GM12878 (cell line): ENCODE measurements at regions not wholly inside any gene's neighbourhood (a gene's known extent, or its start where the extent isn't known, plus 50 kb on each side); places are given as distances from the start of the nearest gene placed in this dataset.

Source experiments
- ATAC-seq: fragments of 200-7000 bp; cut with Tn5 transposase; 3 replicates; pipeline ENCODE4 v1.9.1; 2020; ENCODE audit warnings: mild to moderate bottlenecking, moderate library complexity
- BruUV-seq: library from RNA; stranded (reverse); fragments of 400-500 nt; replicated peaks from 2 replicates; lab custom pipeline; 2021; lab: Mats Ljungman, UMichigan
- CTCF ChIA-PET: fragments of 300-600 bp; sonication (Branson Sonifier 250); formaldehyde crosslinking; extraction: SDS; loops from one replicate; lab custom pipeline; 2021; ENCODE audit warnings: inconsistent platforms; lab: Yijun Ruan, JAX
- POLR2A ChIA-PET: fragments of 350-600 bp; formaldehyde crosslinking; extraction: SDS; loops from one replicate; lab custom pipeline; 2021; ENCODE audit warnings: inconsistent platforms; lab: Charles Lee
- RAD21 ChIA-PET: fragments of 300-600 bp; sonication (Branson Sonifier 250); formaldehyde crosslinking; loops from one replicate; lab custom pipeline; 2023; ENCODE audit warnings: antibody characterized with exemption; ENCODE audit not compliant: unreplicated experiment; lab: Charles Lee
- SMC1A ChIA-PET: fragments of 300-600 bp; sonication (Branson Sonifier 250); formaldehyde crosslinking; loops from one replicate; lab custom pipeline; 2023; ENCODE audit not compliant: unreplicated experiment, uncharacterized antibody; lab: Charles Lee
- DNase-seq: peaks from one replicate; pipeline ENCODE4 v3.0.0-alpha.2; 2011; ENCODE audit warnings: low read depth, low spot score
- FAIRE-seq: peaks from 3 replicates; lab custom pipeline; 2011; peaks lifted over from hg19 to GRCh38; lab: Jason Lieb, UNC
- H2AFZ ChIP-seq: 2 replicates; pipeline ENCODE4 v1.6.0; 2011; ENCODE audit warnings: low read depth, low read length, control low read depth; ENCODE audit not compliant: control insufficient read depth
- H3K27ac ChIP-seq: 2 replicates; pipeline ENCODE4 v1.5.1; 2011; ENCODE audit warnings: control low read depth; ENCODE audit not compliant: control insufficient read depth, insufficient read depth
- H3K27me3 ChIP-seq, 2 experiments: replicated peaks in 1 of 2; 2 replicates each; pipeline versions ENCODE4 v1.6.0 to v1.6.1; 2011; ENCODE audit warnings: low read length in 1 of 2; ENCODE audit not compliant: control insufficient read depth in 2 of 2, insufficient read depth in 2 of 2
- H3K36me3 ChIP-seq, 2 experiments: 2 replicates each; pipeline ENCODE4 v1.5.1; 2011; ENCODE audit warnings: low read length in 1 of 2; ENCODE audit not compliant: control insufficient read depth in 2 of 2, insufficient read depth in 2 of 2
- H3K4me1 ChIP-seq: 2 replicates; pipeline ENCODE4 v1.6.1; 2011; ENCODE audit warnings: mild to moderate bottlenecking, low read length, moderate library complexity, mixed read lengths; ENCODE audit not compliant: control insufficient read depth, insufficient read depth
- H3K4me2 ChIP-seq: 2 replicates; pipeline ENCODE4 v1.6.0; 2011; ENCODE audit warnings: control low read depth; ENCODE audit not compliant: control insufficient read depth, insufficient read depth
- H3K4me3 ChIP-seq: fragments of 200-600 bp; sonication (generic); 2 replicates; pipeline ENCODE4 v1.5.1; 2016
- H3K79me2 ChIP-seq: 2 replicates; pipeline ENCODE4 v1.6.0; 2011; ENCODE audit warnings: low read length; ENCODE audit not compliant: control insufficient read depth, insufficient read depth
- H3K9ac ChIP-seq: 2 replicates; pipeline ENCODE4 v1.8.0; 2011; ENCODE audit warnings: low read length, control low read depth, mixed read lengths; ENCODE audit not compliant: control insufficient read depth, insufficient read depth
- H3K9me3 ChIP-seq: replicated peaks from 3 replicates; pipeline ENCODE4 v1.5.1; 2011; ENCODE audit warnings: mild to moderate bottlenecking, low read length; ENCODE audit not compliant: control insufficient read depth, insufficient read depth
- H4K20me1 ChIP-seq: 2 replicates; pipeline ENCODE4 v1.6.0; 2011; ENCODE audit not compliant: control insufficient read depth, insufficient read depth
- ATF2 ChIP-seq: IDR thresholded peaks from 2 replicates; pipeline ENCODE4 v1.6.1; 2012; ENCODE audit warnings: low read length, inconsistent platforms
- ATF3 ChIP-seq: IDR thresholded peaks from 2 replicates; pipeline ENCODE4 v1.6.1; 2011; ENCODE audit warnings: low read depth, mild to moderate bottlenecking, low read length, moderate library complexity, borderline replicate concordance; ENCODE audit errors: extremely low read depth
- CEBPB ChIP-seq, 2 experiments: fragments of 150-350 bp in 1 of 2; IDR thresholded peaks; 2 replicates each; pipeline ENCODE4 v1.6.1; 2012 to 2014; ENCODE audit warnings: low read depth in 2 of 2, low read length in 2 of 2, borderline replicate concordance in 1 of 2, inconsistent platforms in 1 of 2
- CHD1 ChIP-seq: IDR thresholded peaks from 2 replicates; pipeline ENCODE4 v1.6.1; 2012; ENCODE audit warnings: low read depth, low read length, improper control_type of control experiment
- DPF2 ChIP-seq: fragments of 450-650 bp; IDR thresholded peaks from 2 replicates; pipeline ENCODE4 v1.6.1; 2017; ENCODE audit warnings: mild to moderate bottlenecking
- KLF5 ChIP-seq: fragments of 450-650 bp; IDR thresholded peaks from 2 replicates; pipeline ENCODE4 v1.6.1; 2014; ENCODE audit warnings: mild to moderate bottlenecking; ENCODE audit not compliant: partially characterized antibody
- NFXL1 ChIP-seq: fragments of 450-650 bp; IDR thresholded peaks from 2 replicates; pipeline ENCODE4 v1.6.1; 2017; ENCODE audit warnings: antibody characterized with exemption, mild to moderate bottlenecking, borderline replicate concordance
- POLR2AphosphoS2 ChIP-seq: IDR thresholded peaks from 2 replicates; pipeline ENCODE4 v1.6.1; 2011; ENCODE audit warnings: low read depth, mild to moderate bottlenecking, low read length, improper control_type of control experiment, moderate library complexity
- PRDM15 ChIP-seq: fragments of 450-650 bp; formaldehyde crosslinking; IDR thresholded peaks from 2 replicates; pipeline ENCODE4 v1.4.0; 2020; ENCODE audit warnings: mild to moderate bottlenecking, moderate library complexity
- REST ChIP-seq: IDR thresholded peaks from 2 replicates; pipeline ENCODE4 v1.6.1; 2012; ENCODE audit warnings: mild to moderate bottlenecking, low read depth, low read length
- YBX1 ChIP-seq: fragments of 450-650 bp; IDR thresholded peaks from 2 replicates; pipeline ENCODE4 v1.6.1; 2016; ENCODE audit warnings: antibody characterized with exemption
- ZBTB4 ChIP-seq: fragments of 450-650 bp; formaldehyde crosslinking; IDR thresholded peaks from 2 replicates; pipeline ENCODE4 v1.4.0; 2022; ENCODE audit warnings: mild to moderate bottlenecking, moderate library complexity
- WGBS: methylation state at CpG from one replicate; pipeline ENCODE4 v1.1.6; 2016; ENCODE audit warnings: low lambda C conversion rate; ENCODE audit not compliant: insufficient replicate concordance, insufficient coverage; ENCODE audit errors: missing lambda C conversion rate; 5-methylcytosine and 5-hydroxymethylcytosine counted together
- in situ Hi-C: fragments of 300-500 bp; cut with MboI; formaldehyde crosslinking; loops from 9 replicates; pipeline ENCODE4 v1.14.3; 2018; ENCODE audit warnings: mixed read lengths
- intact Hi-C: fragments of 100-400 bp; cut with micrococcal nuclease; formaldehyde crosslinking; loops from one replicate; pipeline ENCODE4 v1.14.2; 2022; ENCODE audit not compliant: unreplicated experiment

GRCh38 chr1:182169203-182169602 lies 107.7 kb upstream of the ZNF648 start:
- in situ Hi-C loops: no loop called here
- intact Hi-C loops: no loop called here
- H3K9ac ChIP-seq: no peak overlapping the region
- CTCF ChIA-PET: no interaction called here
- no peaks in the 10 kb centered on the region; a peak in 1 of 4 replicates for H3K27me3 ChIP-seq
- no peaks in the 10 kb centered on the region for H3K9me3 ChIP-seq
- FAIRE-seq (no peak), DNase-seq (no peak), ATAC-seq (no peak)
- H3K79me2 ChIP-seq: no peaks in the 10 kb centered on the region
- 28% methylated on average over 9 of the region's 9 CpGs for WGBS
- POLR2A ChIA-PET: no interaction called here
- SMC1A ChIA-PET: no interaction called here
- H3K4me2 ChIP-seq: no peak overlapping the region
- no peak overlapping the region for H2AFZ ChIP-seq
- RAD21 ChIA-PET: interaction anchor here (0.7 kb wide), 1 partner anchor 26 kb away, joined by 4 read pairs; no protein-coding TSS in a partner anchor
- BruUV-seq: no TSS peak
- H3K4me3 ChIP-seq: no peak overlapping the region
- H3K36me3 ChIP-seq: no peaks in the 10 kb centered on the region
- no peaks in the 10 kb centered on the region for H4K20me1 ChIP-seq
- H3K27ac ChIP-seq: no peak overlapping the region
- no peaks in the 10 kb centered on the region; the same call in 1 of the 2 replicates for H3K4me1 ChIP-seq
- no peak for TF ChIP-seq ATF3
- TF ChIP-seq NFXL1: no peak
- no peak for TF ChIP-seq CEBPB (IDR thresholded peaks at IDR 0.05; ENCODE audit: borderline replicate concordance in 1 of 2, low read depth in 2 of 2, low read length in 2 of 2)
- TF ChIP-seq YBX1: no peak
- TF ChIP-seq REST: no peak
- TF ChIP-seq ZBTB4 (CRISPR knock-in tag): no peak
- TF ChIP-seq KLF5: no peak
- TF ChIP-seq ATF2: no peak
- TF ChIP-seq DPF2: no peak
- TF ChIP-seq PRDM15 (CRISPR knock-in tag): no peak
- TF ChIP-seq POLR2AphosphoS2: no peak
- no peak for TF ChIP-seq CHD1
